Keratinocyte (primary cell): ENCODE measurements at regions not wholly inside any gene's neighbourhood (a gene's known extent, or its start where the extent isn't known, plus 50 kb on each side); places are given as distances from the start of the nearest gene placed in this dataset.

Experiments
- DNase-seq: peaks from one replicate; pipeline ENCODE4 v3.0.0-alpha.2; 2011; ENCODE audit warnings: low read depth, missing footprints, low spot score
- FAIRE-seq: peaks from 2 replicates; lab custom pipeline; 2011; peaks lifted over from hg19 to GRCh38; lab: Jason Lieb, UNC
- H2AFZ ChIP-seq: 2 replicates; pipeline ENCODE4 v1.6.0; 2012; ENCODE audit warnings: low read length, control low read depth, inconsistent platforms; ENCODE audit not compliant: control insufficient read depth
- H3K27ac ChIP-seq: 2 replicates; pipeline ENCODE4 v1.5.1; 2011; ENCODE audit warnings: low read length; ENCODE audit not compliant: control insufficient read depth, insufficient read depth
- H3K27me3 ChIP-seq: 3 replicates; pipeline ENCODE4 v1.6.0; 2011; ENCODE audit warnings: low read length; ENCODE audit not compliant: control insufficient read depth, insufficient read depth; ENCODE audit errors: extremely low read depth
- H3K36me3 ChIP-seq, 2 experiments: 2 replicates in 1 of 2; 3 replicates in 1 of 2; pipeline ENCODE4 v1.5.1; 2011; ENCODE audit warnings: low read length in 2 of 2, mild to moderate bottlenecking in 1 of 2; ENCODE audit not compliant: control insufficient read depth in 2 of 2, insufficient read depth in 2 of 2; ENCODE audit errors: extremely low read depth in 1 of 2
- H3K4me1 ChIP-seq: 3 replicates; pipeline ENCODE4 v1.5.1; 2011; ENCODE audit warnings: low read length; ENCODE audit not compliant: control insufficient read depth, insufficient read depth; ENCODE audit errors: extremely low read depth
- H3K4me2 ChIP-seq: 3 replicates; pipeline ENCODE4 v1.6.0; 2011; ENCODE audit warnings: low read depth, low read length; ENCODE audit not compliant: control insufficient read depth, insufficient read depth; ENCODE audit errors: extremely low read depth
- H3K4me3 ChIP-seq, 3 experiments: fragments of 200-600 bp in 1 of 3; sonication (generic) in 1 of 3; 2 replicates in 2 of 3; 3 replicates in 1 of 3; pipeline ENCODE4 v1.5.1; 2011 to 2016; ENCODE audit warnings: low read length in 3 of 3, mild to moderate bottlenecking in 3 of 3, control low read depth in 2 of 3, inconsistent platforms in 1 of 3, low read depth in 1 of 3, mixed read lengths in 1 of 3, mixed run types in 1 of 3, moderate library complexity in 1 of 3; ENCODE audit not compliant: control insufficient read depth in 2 of 3, insufficient read depth in 2 of 3; ENCODE audit errors: extremely low read depth in 1 of 3
- H3K79me2 ChIP-seq: 2 replicates; pipeline ENCODE4 v1.6.0; 2012; ENCODE audit warnings: low read length; ENCODE audit not compliant: control insufficient read depth, insufficient read depth
- H3K9ac ChIP-seq: 3 replicates; pipeline ENCODE4 v1.6.0; 2011; ENCODE audit warnings: low read length; ENCODE audit not compliant: control insufficient read depth, insufficient read depth; ENCODE audit errors: extremely low read depth
- H3K9me1 ChIP-seq: 3 replicates; pipeline ENCODE4 v1.6.0; 2011; ENCODE audit warnings: low read length; ENCODE audit not compliant: control insufficient read depth, insufficient read depth; ENCODE audit errors: extremely low read depth
- H3K9me3 ChIP-seq: 2 replicates; pipeline ENCODE4 v1.5.1; 2012; ENCODE audit warnings: low read depth, low read length; ENCODE audit not compliant: control insufficient read depth
- H4K20me1 ChIP-seq: 3 replicates; pipeline ENCODE4 v1.6.0; 2011; ENCODE audit warnings: low read length; ENCODE audit not compliant: control insufficient read depth, insufficient read depth; ENCODE audit errors: extremely low read depth
- CTCF ChIP-seq, 3 experiments: IDR thresholded peaks in 1 of 3; conservative IDR thresholded peaks in 1 of 3; optimal IDR thresholded peaks in 1 of 3; 2 replicates in 2 of 3; 3 replicates in 1 of 3; pipeline versions ENCODE3 to v1.5.1; 2011; ENCODE audit warnings: low read length in 3 of 3, mild to moderate bottlenecking in 3 of 3, moderate library complexity in 2 of 3, control low read depth in 1 of 3, inconsistent platforms in 1 of 3; ENCODE audit not compliant: insufficient read depth in 2 of 3; ENCODE audit errors: extremely low read depth in 1 of 3
- EZH2 ChIP-seq: IDR thresholded peaks from one replicate; pipeline ENCODE4 v1.6.1; 2012; ENCODE audit warnings: inconsistent platforms, mild to moderate bottlenecking, low read length, moderate library complexity
- dilution Hi-C: fragments of 300-500 bp; cut with MboI; formaldehyde crosslinking; loops from one replicate; pipeline ENCODE4 v1.7.0; 2020; ENCODE audit warnings: low sequenced_read_pairs; ENCODE audit not compliant: extremely low pct_ligation_motif_present

GRCh38 chr1:72918940-72919339 is 636.6 kb upstream of the NEGR1 start:
- Histone ChIP-seq H3K27ac (no peak overlapping the region), H3K9ac (no peak overlapping the region), H3K4me2 (no peak overlapping the region), H3K27me3 (no peaks in the 10 kb centered on the region), H3K36me3 (no peaks in the 10 kb centered on the region), H3K9me1 (no peaks in the 10 kb centered on the region), H4K20me1 (no peaks in the 10 kb centered on the region), H3K9me3 (no peaks in the 10 kb centered on the region), H3K79me2 (no peaks in the 10 kb centered on the region), H3K4me1 (no peaks in the 10 kb centered on the region), H3K4me3 (no peak overlapping the region), H2AFZ (no peak overlapping the region)
- dilution Hi-C loops, result no loop called here
- DNase-seq, result no peak
- no peak for TF ChIP-seq EZH2
- TF ChIP-seq CTCF (optimal IDR thresholded peaks at IDR 0.05 in 1 of 3, IDR thresholded peaks at IDR 0.05 in 1 of 3, conservative IDR thresholded peaks at IDR 0.05 in 1 of 3; ENCODE audit: extremely low read depth in 1 of 3, insufficient read depth in 2 of 3, low read length in 3 of 3), result no peak
- no peak for FAIRE-seq

GRCh38 chr1:72917920-72918319 is 635.6 kb upstream of the NEGR1 start:
- Histone ChIP-seq H3K4me1 (no peaks in the 10 kb centered on the region), H3K4me3 (no peak overlapping the region), H3K9me1 (no peaks in the 10 kb centered on the region), H3K79me2 (no peaks in the 10 kb centered on the region), H3K9ac (no peak overlapping the region), H2AFZ (no peak overlapping the region), H3K27me3 (no peaks in the 10 kb centered on the region), H3K9me3 (no peaks in the 10 kb centered on the region), H4K20me1 (no peaks in the 10 kb centered on the region), H3K36me3 (no peaks in the 10 kb centered on the region), H3K27ac (no peak overlapping the region), H3K4me2 (no peak overlapping the region)
- DNase-seq, result no peak
- dilution Hi-C loops, result no loop called here
- no peak for FAIRE-seq
- TF ChIP-seq CTCF (optimal IDR thresholded peaks at IDR 0.05 in 1 of 3, IDR thresholded peaks at IDR 0.05 in 1 of 3, conservative IDR thresholded peaks at IDR 0.05 in 1 of 3; ENCODE audit: extremely low read depth in 1 of 3, insufficient read depth in 2 of 3, low read length in 3 of 3) (no peak), EZH2 (no peak)
